Right renal pelvis (tissue), 4 donors: ENCODE measurements at regions not wholly inside any gene's neighbourhood (a gene's known extent, or its start where the extent isn't known, plus 50 kb on each side); places are given as distances from the start of the nearest gene placed in this dataset.

Experiments used
- DNase-seq, 4 donors: peaks; one replicate each; pipeline ENCODE4 v3.0.0-alpha.2; 2013; ENCODE audit warnings: low read depth in 4 of 4, low spot score in 3 of 4, missing footprints in 1 of 4

GRCh38 chr4:176843710-176844109, 51.0 kb upstream of the VEGFC start:
- DNase-seq = no peak

GRCh38 chr4:176844448-176844847, 51.7 kb upstream of the VEGFC start:
- no peak for DNase-seq

GRCh38 chr4:176845636-176846035, 52.9 kb upstream of the VEGFC start:
- DNase-seq = no peak

GRCh38 chr4:176849076-176849475, 56.4 kb upstream of the VEGFC start:
- no peak for DNase-seq

GRCh38 chr4:176850436-176850835, 57.7 kb upstream of the VEGFC start:
- DNase-seq = no peak

GRCh38 chr4:176856421-176856820, 63.7 kb upstream of the VEGFC start:
- DNase-seq = no peak

- DNase-seq = no peak
Measured at GRCh38 chr4:176858839-176859238, 66.1 kb upstream of the VEGFC start.

GRCh38 chr4:176864238-176864637, 71.5 kb upstream of the VEGFC start:
- no peak for DNase-seq

- no peak for DNase-seq
Measured at GRCh38 chr4:176868676-176869075, 76.0 kb upstream of the VEGFC start.

GRCh38 chr4:176872461-176872860, 79.7 kb upstream of the VEGFC start:
- no peak for DNase-seq

- DNase-seq = no peak
Measured at GRCh38 chr4:176874721-176875445, 82.2 kb upstream of the VEGFC start.

GRCh38 chr4:176875446-176875930, 82.8 kb upstream of the VEGFC start:
- no peak for DNase-seq

- DNase-seq = no peak
Measured at GRCh38 chr4:176879380-176880116, 86.8 kb upstream of the VEGFC start.

GRCh38 chr4:176882206-176882605, 89.5 kb upstream of the VEGFC start:
- DNase-seq = no peak

- no peak for DNase-seq
Measured at GRCh38 chr4:176883108-176883550, 90.4 kb upstream of the VEGFC start.

- no peak for DNase-seq
Measured at GRCh38 chr4:176883681-176884418, 91.1 kb upstream of the VEGFC start.

- DNase-seq = no peak
Measured at GRCh38 chr4:176885224-176885623, 92.5 kb upstream of the VEGFC start.

- DNase-seq = no peak
Measured at GRCh38 chr4:176886135-176886534, 93.4 kb upstream of the VEGFC start.

- no peak for DNase-seq
Measured at GRCh38 chr4:176889776-176890175, 97.1 kb upstream of the VEGFC start.

- no peak for DNase-seq
Measured at GRCh38 chr4:176894498-176894897, 101.8 kb upstream of the VEGFC start.

- no peak for DNase-seq
Measured at GRCh38 chr4:176896211-176896610, 103.5 kb upstream of the VEGFC start.
